AG04450 (cell line): ENCODE measurements at regions not wholly inside any gene's neighbourhood (a gene's known extent, or its start where the extent isn't known, plus 50 kb on each side); places are given as distances from the start of the nearest gene placed in this dataset.

Experiments
- CTCF ChIA-PET: fragments of 300-600, 350-600 bp; formaldehyde crosslinking; extraction: SDS; loops from one replicate; lab custom pipeline; 2022; ENCODE audit warnings: antibody characterized with exemption, inconsistent platforms; lab: Charles Lee
- POLR2A ChIA-PET: fragments of 350-600 bp; formaldehyde crosslinking; extraction: SDS; loops from one replicate; lab custom pipeline; 2021; ENCODE audit warnings: antibody characterized with exemption, inconsistent platforms; lab: Yijun Ruan, JAX
- DNase-seq: peaks from one replicate; pipeline ENCODE4 v3.0.0-alpha.2; 2011; ENCODE audit warnings: low read depth, low spot score
- H3K27ac ChIP-seq: one replicate; pipeline ENCODE4 v1.5.1; 2012; ENCODE audit warnings: low read depth, low read length, control low read depth
- H3K27me3 ChIP-seq: one replicate; pipeline ENCODE4 v1.6.0; 2012; ENCODE audit warnings: low read length; ENCODE audit not compliant: control insufficient read depth, insufficient read depth
- H3K4me3 ChIP-seq: 2 replicates; pipeline ENCODE4 v1.5.1; 2011; ENCODE audit warnings: mild to moderate bottlenecking, low read depth, low read length, control low read depth
- H3K9me3 ChIP-seq: 2 replicates; pipeline ENCODE4 v1.5.1; 2012; ENCODE audit warnings: low read length; ENCODE audit not compliant: control insufficient read depth, insufficient read depth
- CTCF ChIP-seq: IDR thresholded peaks from 2 replicates; pipeline ENCODE4 v1.5.1; 2011; ENCODE audit warnings: low read depth, low read length, control low read depth, inconsistent platforms

GRCh38 chr2:58435246-58435645 is 194.1 kb upstream of the FANCL start:
- H3K4me3 ChIP-seq = no peak overlapping the region
- no peak for TF ChIP-seq CTCF
- no peaks in the 10 kb centered on the region for H3K9me3 ChIP-seq
- H3K27me3 ChIP-seq = peaks cover 4% of the 10 kb centered on the region
- DNase-seq = no peak
- ChIA-PET POLR2A (no interaction called here), CTCF (interaction anchor here (1.2 kb wide), 1 partner anchor 529 kb away, joined by 4 read pairs; no protein-coding TSS in a partner anchor)
- H3K27ac ChIP-seq = no peak overlapping the region

- ChIA-PET CTCF (no interaction called here), POLR2A (no interaction called here)
- H3K9me3 ChIP-seq = no peaks in the 10 kb centered on the region
- TF ChIP-seq CTCF = no peak
- no peak overlapping the region for H3K4me3 ChIP-seq
- DNase-seq = no peak
- peaks cover 4% of the 10 kb centered on the region for H3K27me3 ChIP-seq
- no peak overlapping the region for H3K27ac ChIP-seq
Measured at GRCh38 chr2:58434692-58435091, 193.6 kb upstream of the FANCL start.

- peaks cover 13% of the 10 kb centered on the region for H3K27me3 ChIP-seq
- no peak overlapping the region for H3K27ac ChIP-seq
- no peak for DNase-seq
- ChIA-PET CTCF (no interaction called here), POLR2A (no interaction called here)
- no peak overlapping the region for H3K4me3 ChIP-seq
- no peak for TF ChIP-seq CTCF
- H3K9me3 ChIP-seq = no peaks in the 10 kb centered on the region
Measured at GRCh38 chr2:58432491-58433170, 191.5 kb upstream of the FANCL start.

- TF ChIP-seq CTCF = no peak
- H3K27me3 ChIP-seq = peaks cover 22% of the 10 kb centered on the region
- CTCF ChIA-PET = no interaction called here
- no peak for DNase-seq
- no peak overlapping the region for H3K4me3 ChIP-seq
- H3K27ac ChIP-seq = no peak overlapping the region
- POLR2A ChIA-PET = no interaction called here
- H3K9me3 ChIP-seq = no peaks in the 10 kb centered on the region
Measured at GRCh38 chr2:58429014-58429875, 188.1 kb upstream of the FANCL start.
